ENCODE measurements at regions not wholly inside any gene's neighbourhood (a gene's known extent, or its start where the extent isn't known, plus 50 kb on each side); places are given as distances from the start of the nearest gene placed in this dataset.
A peak's percentile ranks its signal among the peaks of the same experiment; 100 is the strongest.

DNA sequence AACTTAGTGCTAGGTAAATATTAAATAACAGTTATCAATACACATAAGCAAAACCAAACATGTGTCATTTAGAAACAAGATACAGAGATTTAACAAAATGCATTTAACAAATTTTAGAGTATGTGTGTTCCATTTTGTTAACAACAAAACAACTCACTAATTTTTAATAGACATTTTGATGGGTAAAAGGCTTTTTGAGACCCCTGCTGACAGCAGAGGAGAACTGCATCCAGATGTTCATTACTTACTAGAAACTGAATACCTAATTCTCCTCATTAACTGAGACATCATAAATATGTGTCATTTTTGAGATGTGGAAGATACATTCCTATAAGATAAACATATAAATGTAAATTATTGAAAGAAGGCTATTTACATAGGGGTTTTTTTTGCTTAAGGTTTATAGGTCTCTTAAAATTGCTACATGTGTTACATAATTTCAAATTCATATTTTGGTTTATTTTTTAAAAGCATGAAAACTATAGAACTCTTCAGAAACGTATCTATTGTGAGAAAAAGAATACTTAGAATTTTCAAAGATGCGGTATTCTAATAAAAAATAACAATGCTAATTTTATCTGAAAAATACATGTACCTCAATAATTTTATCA is 1009.8 kb downstream of the TUSC7 start:
- peak; percentile 48 for DNase-seq (ENCODE audit: low spot score)

GRCh38 chr3:117721866-117722265 is 1012.3 kb downstream of the TUSC7 start:
- no peak for DNase-seq (ENCODE audit: low spot score)

DNA sequence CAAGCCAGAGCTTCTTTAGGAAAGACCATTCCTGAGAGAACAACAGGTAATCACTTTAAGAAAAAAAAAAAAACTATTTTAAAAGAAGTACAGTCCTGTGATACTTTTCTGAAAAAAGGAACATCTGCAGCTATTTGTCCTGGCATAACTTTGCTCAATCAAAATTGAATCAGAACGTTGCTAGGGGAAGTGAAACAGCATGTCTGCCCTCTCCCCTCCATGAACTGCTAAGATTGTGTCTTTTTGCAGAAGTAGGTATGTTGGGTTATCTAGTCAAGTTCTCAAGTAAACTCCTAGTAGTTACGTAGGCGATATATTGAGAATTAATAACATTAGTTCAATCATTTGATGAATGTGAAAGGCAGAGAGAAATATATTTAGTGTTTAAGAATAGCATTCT is 1013.3 kb downstream of the TUSC7 start:
- DNase-seq (ENCODE audit: low spot score): no peak

DNA sequence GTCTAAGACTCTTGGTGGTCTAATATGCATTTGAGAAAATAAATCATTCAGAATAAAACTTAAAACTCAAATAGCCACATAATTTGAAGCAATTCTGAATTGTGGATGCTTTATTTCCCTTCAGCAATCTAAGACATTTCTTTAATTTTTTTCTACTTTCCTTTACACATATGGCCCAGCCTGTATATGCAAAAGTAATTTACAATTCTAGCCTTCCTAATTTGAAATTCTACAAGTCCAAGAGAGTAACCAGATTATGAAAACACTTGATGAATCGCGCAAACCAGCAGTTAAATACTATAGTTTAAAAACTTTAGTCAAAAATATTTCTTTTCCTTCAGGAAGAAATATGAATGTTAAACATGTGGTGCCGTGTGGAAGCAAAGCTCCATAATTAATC is 1014.2 kb downstream of the TUSC7 start:
- DNase-seq (ENCODE audit: low spot score): no peak

- no peak for DNase-seq (ENCODE audit: low spot score)
Measured at GRCh38 chr3:117725314-117725713, 1015.7 kb downstream of the TUSC7 start.

- no peak for DNase-seq (ENCODE audit: low spot score)
Measured at GRCh38 chr3:117726776-117727175, 1017.2 kb downstream of the TUSC7 start.

- DNase-seq (ENCODE audit: low spot score): no peak
Measured at GRCh38 chr3:117728226-117728625, 1018.6 kb downstream of the TUSC7 start.

DNA sequence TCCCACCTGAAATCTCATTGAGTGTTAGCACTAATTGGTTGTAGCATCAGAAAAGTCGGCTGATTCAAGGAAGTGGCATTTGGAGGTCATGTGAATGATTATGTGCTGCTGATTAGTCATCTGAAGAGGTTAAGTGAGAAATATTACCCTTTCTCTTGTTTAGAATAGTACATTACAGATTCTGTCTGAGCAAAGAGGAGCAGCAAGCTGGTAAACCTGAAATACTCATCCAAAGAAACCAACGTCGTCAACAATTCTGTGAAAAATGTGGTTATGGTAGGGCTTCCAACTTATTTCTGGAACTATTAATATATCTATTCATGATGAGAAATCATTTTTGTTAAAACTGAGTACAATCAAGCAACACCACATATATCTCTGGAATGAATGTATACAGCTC is 1024.9 kb downstream of the TUSC7 start:
- no peak for DNase-seq (ENCODE audit: low spot score)

- DNase-seq (ENCODE audit: low spot score): peak; percentile 59
Measured at GRCh38 chr3:117735481-117736101, 1026.0 kb downstream of the TUSC7 start.

GRCh38 chr3:117736846-117737245 is 1027.3 kb downstream of the TUSC7 start:
- DNase-seq (ENCODE audit: low spot score): no peak

DNA sequence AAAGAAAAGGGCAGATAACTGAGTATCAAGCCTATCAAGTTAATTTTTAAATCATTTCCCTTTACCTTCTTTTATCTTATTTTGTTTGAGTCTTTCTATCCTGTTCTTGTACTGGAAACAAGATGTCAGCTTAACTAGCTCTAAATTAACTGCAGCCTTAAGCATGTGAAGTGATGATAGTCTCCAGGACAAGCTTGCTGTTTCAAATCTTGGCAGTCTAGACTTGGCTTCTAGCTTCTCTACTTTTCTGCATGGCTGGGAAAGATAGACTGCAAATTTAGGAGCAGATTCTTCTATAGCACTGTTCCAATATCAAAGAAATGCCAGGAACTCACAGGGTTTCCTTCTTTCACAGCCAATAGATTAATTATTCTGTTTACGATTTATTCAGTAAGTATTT is 1034.4 kb downstream of the TUSC7 start:
- no peak for DNase-seq (ENCODE audit: low spot score)

- DNase-seq (ENCODE audit: low spot score): no peak
Measured at GRCh38 chr3:117744935-117745334, 1035.4 kb downstream of the TUSC7 start.

DNA sequence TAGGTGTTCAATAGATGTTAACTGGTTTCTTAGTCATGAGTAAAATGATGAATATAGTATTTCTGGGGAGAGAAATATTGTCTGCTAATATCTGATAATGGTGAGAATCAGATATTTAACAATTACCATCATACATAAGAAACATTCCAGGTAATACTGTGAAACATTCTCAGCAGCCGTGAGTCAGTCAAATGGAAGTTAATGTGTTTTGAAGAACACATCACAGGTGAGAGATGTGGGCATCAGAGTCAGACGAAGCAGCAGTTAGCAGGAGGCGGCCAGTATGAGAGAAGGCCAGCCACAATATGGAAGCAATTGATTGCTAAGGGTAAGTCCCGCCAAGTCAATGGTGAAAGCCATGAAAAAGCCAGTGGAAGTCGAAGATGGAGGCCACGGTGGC is 1035.9 kb downstream of the TUSC7 start:
- no peak for DNase-seq (ENCODE audit: low spot score)

- no peak for DNase-seq (ENCODE audit: low spot score)
Measured at GRCh38 chr3:117746066-117746465, 1036.5 kb downstream of the TUSC7 start.

GRCh38 chr3:117748131-117748530 is 1038.6 kb downstream of the TUSC7 start:
- no peak for DNase-seq (ENCODE audit: low spot score)

- DNase-seq (ENCODE audit: low spot score): no peak
Measured at GRCh38 chr3:117750674-117751269, 1041.2 kb downstream of the TUSC7 start.

DNA sequence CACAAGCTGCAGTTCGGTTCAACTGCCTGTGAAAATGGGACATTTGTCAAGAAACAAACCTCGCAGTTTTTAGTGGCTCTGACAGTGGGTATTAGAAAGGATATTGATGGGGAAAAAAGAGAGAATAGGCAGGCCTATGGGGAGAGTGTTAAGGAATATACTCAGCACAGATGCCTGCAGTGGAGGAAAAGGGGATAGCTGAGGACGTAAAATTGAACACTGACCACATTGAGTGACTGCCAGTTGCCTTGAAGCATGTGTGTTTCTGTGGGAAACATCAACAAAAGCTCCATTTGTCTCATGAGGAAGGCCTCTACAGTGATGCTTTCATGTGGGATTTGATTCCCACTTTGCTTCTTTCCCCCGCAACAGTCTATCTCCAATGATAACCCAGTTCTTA is 1042.1 kb downstream of the TUSC7 start:
- DNase-seq (ENCODE audit: low spot score): peak; percentile 78

- no peak for DNase-seq (ENCODE audit: low spot score)
Measured at GRCh38 chr3:117752984-117753717, 1043.6 kb downstream of the TUSC7 start.

DNA sequence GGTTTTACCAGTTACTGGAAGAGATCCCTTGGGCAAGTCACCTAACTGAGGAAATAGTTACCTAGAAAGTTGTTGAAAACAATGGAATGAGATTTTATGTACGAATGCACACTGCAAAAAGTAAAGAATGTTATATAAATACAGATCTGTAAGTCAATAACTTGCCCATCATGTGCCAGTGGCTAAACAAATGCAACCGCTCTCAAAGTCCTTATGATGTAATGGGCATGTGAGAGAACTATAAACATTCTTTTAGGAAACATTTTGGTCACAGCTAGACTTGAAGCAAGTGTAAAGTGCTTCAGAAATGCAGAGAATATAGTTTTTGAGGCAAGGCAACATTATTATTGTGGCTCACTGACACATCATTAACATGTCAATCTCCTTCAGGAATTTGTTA is 1044.5 kb downstream of the TUSC7 start:
- no peak for DNase-seq (ENCODE audit: low spot score)

GRCh38 chr3:117754841-117755240 is 1045.3 kb downstream of the TUSC7 start:
- no peak for DNase-seq (ENCODE audit: low spot score)

DNA sequence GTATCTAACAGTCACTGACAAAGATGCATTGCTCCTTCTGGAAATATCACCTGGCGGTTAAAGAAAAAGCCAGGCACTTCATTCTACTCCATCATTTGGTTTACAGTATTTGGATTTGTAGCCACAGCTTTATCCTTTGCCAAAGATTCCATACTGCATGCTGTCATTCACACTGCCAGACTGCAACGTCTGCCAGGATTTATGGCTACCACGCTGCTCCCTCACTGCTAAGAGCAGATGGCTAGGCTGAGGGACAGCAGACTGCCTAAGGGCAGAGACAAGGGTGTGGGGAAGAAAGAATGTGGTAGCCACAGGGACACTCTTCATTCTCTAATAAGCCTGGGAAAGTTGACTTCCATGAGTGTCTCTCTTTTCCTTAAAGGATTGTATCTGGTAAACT is 1047.0 kb downstream of the TUSC7 start:
- DNase-seq (ENCODE audit: low spot score): no peak

GRCh38 chr3:117761703-117762620 is 1052.4 kb downstream of the TUSC7 start:
- no peak for DNase-seq (ENCODE audit: low spot score)

Data from COLO829 (cell line).